ENCODE measurements at regions not wholly inside any gene's neighbourhood (a gene's known extent, or its start where the extent isn't known, plus 50 kb on each side); places are given as distances from the start of the nearest gene placed in this dataset.
"Not testable (repeated sequence)": the region's sequence is repeated elsewhere in the genome, so short reads cannot be mapped to it uniquely, and the experiment has no call there.

- no peak for ATAC-seq (replicated peaks in 1 of 4)
- Mint-ChIP-seq H3K4me1 (no peaks in the 10 kb centered on the region), H3K9me3 (peaks cover 0 to 21% (median 10%) of the 10 kb centered on the region in 3 donors), H3K36me3 (no peaks in the 10 kb centered on the region), H3K27ac (no peak overlapping the region), H3K27me3 (no peaks in the 10 kb centered on the region), H3K4me3 (no peak overlapping the region)
- DNase-seq: no peak
- ChIA-PET POLR2A (no interaction called here), CTCF (no interaction called here)
- Histone ChIP-seq H3K9me3 (no peaks in the 10 kb centered on the region), H3K4me3 (ENCODE audit: control insufficient read depth in 1 of 2, extremely low read depth in 1 of 2, low read length in 1 of 2) (no peak overlapping the region), H3K27me3 (replicated peaks in 1 of 2; ENCODE audit: control insufficient read depth in 2 of 2, extremely low read depth in 1 of 2, insufficient read depth in 2 of 2, low read length in 1 of 2) (peaks cover 0 to 10% of the 10 kb centered on the region in 2 experiments), H3K27ac (ENCODE audit: low read length) (no peak overlapping the region), H3K36me3 (ENCODE audit: control insufficient read depth in 2 of 2, extremely low read depth in 1 of 2, insufficient read depth in 1 of 2, low read length in 1 of 2) (no peaks in the 10 kb centered on the region), H3K4me1 (ENCODE audit: control insufficient read depth in 1 of 2, extremely low read depth in 1 of 2, insufficient read depth in 2 of 2, low read length in 2 of 2) (no peaks in the 10 kb centered on the region)
- WGBS (ENCODE audit: insufficient coverage): 80% methylated on average over 4 of the region's 8 CpGs
Measured at GRCh38 chr18:78436110-78436509, 543.5 kb upstream of the SALL3 start.

- H3K27me3 Mint-ChIP-seq; H3K9me3 ChIP-seq; DNase-seq; H3K36me3 ChIP-seq (ENCODE audit: control insufficient read depth in 2 of 2, extremely low read depth in 1 of 2, insufficient read depth in 1 of 2, low read length in 1 of 2); ATAC-seq (replicated peaks in 1 of 4); H3K27ac Mint-ChIP-seq; H3K27me3 ChIP-seq (replicated peaks in 1 of 2; ENCODE audit: control insufficient read depth in 2 of 2, extremely low read depth in 1 of 2, insufficient read depth in 2 of 2, low read length in 1 of 2); H3K4me3 Mint-ChIP-seq; CTCF ChIA-PET; H3K4me3 ChIP-seq (ENCODE audit: control insufficient read depth in 1 of 2, extremely low read depth in 1 of 2, low read length in 1 of 2); H3K4me1 Mint-ChIP-seq; H3K27ac ChIP-seq (ENCODE audit: low read length); H3K36me3 Mint-ChIP-seq; POLR2A ChIA-PET; H3K4me1 ChIP-seq (ENCODE audit: control insufficient read depth in 1 of 2, extremely low read depth in 1 of 2, insufficient read depth in 2 of 2, low read length in 2 of 2): not testable (repeated sequence)
- 92% methylated on average over 9 of the region's 13 CpGs for WGBS (ENCODE audit: insufficient coverage)
- peaks cover 0 to 21% (median 10%) of the 10 kb centered on the region in 3 donors for H3K9me3 Mint-ChIP-seq
Measured at GRCh38 chr18:78438235-78438634, 541.4 kb upstream of the SALL3 start.

DNA sequence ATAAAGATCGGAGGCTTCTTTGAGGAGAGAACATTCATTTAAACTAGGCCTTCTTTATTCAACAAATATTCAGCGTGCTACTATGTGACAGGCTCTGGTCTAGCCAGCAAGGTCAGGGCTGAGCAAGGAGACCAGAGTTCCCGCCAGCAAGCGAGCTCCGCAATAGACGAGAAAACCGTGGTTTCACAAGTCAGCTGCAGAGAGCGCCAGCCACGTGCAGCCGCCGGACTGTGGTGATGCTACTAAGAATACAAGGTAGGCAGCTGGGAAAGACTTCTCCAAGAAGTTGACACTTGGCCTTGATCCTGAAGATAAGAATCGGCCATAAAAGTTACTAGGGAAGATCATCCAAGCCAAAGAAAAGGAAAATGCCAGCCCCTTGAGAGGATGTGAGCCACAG lies 533.7 kb upstream of the SALL3 start:
- Histone ChIP-seq H3K36me3 (ENCODE audit: control insufficient read depth in 2 of 2, extremely low read depth in 1 of 2, insufficient read depth in 1 of 2, low read length in 1 of 2) (no peaks in the 10 kb centered on the region), H3K9me3 (no peaks in the 10 kb centered on the region), H3K27me3 (replicated peaks in 1 of 2; ENCODE audit: control insufficient read depth in 2 of 2, extremely low read depth in 1 of 2, insufficient read depth in 2 of 2, low read length in 1 of 2) (no peaks in the 10 kb centered on the region), H3K4me3 (ENCODE audit: control insufficient read depth in 1 of 2, extremely low read depth in 1 of 2, low read length in 1 of 2) (no peak overlapping the region), H3K4me1 (ENCODE audit: control insufficient read depth in 1 of 2, extremely low read depth in 1 of 2, insufficient read depth in 2 of 2, low read length in 2 of 2) (no peaks in the 10 kb centered on the region), H3K27ac (ENCODE audit: low read length) (no peak overlapping the region)
- DNase-seq (no peak), ATAC-seq (replicated peaks in 1 of 4) (no peak)
- Mint-ChIP-seq H3K4me3 (no peak overlapping the region), H3K27me3 (no peaks in the 10 kb centered on the region), H3K9me3 (peaks cover 0 to 3% (median 0%) of the 10 kb centered on the region in 3 donors), H3K4me1 (no peaks in the 10 kb centered on the region), H3K27ac (no peak overlapping the region), H3K36me3 (no peaks in the 10 kb centered on the region)
- ChIA-PET POLR2A (no interaction called here), CTCF (interaction anchor here in 1 of 2 donors (0.6 kb wide), 1 partner anchor 33 kb away, joined by 7 read pairs; no protein-coding TSS in a partner anchor)
- WGBS (ENCODE audit: insufficient coverage): 93% methylated on average over 8 of the region's 12 CpGs

DNA sequence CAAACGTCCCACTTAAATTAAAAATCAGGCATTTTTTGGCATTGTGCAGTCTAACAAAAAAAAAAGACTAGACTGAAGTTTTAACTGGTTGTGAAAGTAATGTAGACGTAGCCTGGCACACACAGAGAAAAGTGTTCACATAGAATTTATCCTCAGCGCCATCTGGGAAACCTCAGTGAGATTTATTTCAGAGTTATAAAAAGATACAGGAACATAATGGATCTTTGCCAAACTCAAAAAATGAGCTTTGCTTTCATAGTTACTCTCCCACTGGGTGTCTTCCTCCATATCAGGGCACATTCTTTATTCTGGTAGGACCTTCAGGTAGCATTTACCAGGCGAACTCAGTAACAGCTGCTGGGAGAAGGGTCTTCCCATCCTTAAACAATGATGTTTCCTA lies 532.4 kb upstream of the SALL3 start:
- ATAC-seq (replicated peaks in 1 of 4) (no peak), DNase-seq (no peak)
- Histone ChIP-seq H3K4me3 (ENCODE audit: control insufficient read depth in 1 of 2, extremely low read depth in 1 of 2, low read length in 1 of 2) (no peak overlapping the region), H3K9me3 (no peaks in the 10 kb centered on the region), H3K27me3 (replicated peaks in 1 of 2; ENCODE audit: control insufficient read depth in 2 of 2, extremely low read depth in 1 of 2, insufficient read depth in 2 of 2, low read length in 1 of 2) (no peaks in the 10 kb centered on the region), H3K36me3 (ENCODE audit: control insufficient read depth in 2 of 2, extremely low read depth in 1 of 2, insufficient read depth in 1 of 2, low read length in 1 of 2) (no peaks in the 10 kb centered on the region), H3K27ac (ENCODE audit: low read length) (no peak overlapping the region), H3K4me1 (ENCODE audit: control insufficient read depth in 1 of 2, extremely low read depth in 1 of 2, insufficient read depth in 2 of 2, low read length in 2 of 2) (no peaks in the 10 kb centered on the region)
- WGBS (ENCODE audit: insufficient coverage): 44% methylated on average over 2 of the region's 4 CpGs
- no peaks in the 10 kb centered on the region for H3K36me3 Mint-ChIP-seq
- no peak overlapping the region for H3K27ac Mint-ChIP-seq
- no peaks in the 10 kb centered on the region for H3K4me1 Mint-ChIP-seq
- no peak overlapping the region for H3K4me3 Mint-ChIP-seq
- CTCF ChIA-PET: interaction anchor here in 1 of 2 donors (0.6 kb wide), 1 partner anchor 41 kb away, joined by 3 read pairs; no protein-coding TSS in a partner anchor
- no peaks in the 10 kb centered on the region for H3K27me3 Mint-ChIP-seq
- POLR2A ChIA-PET: no interaction called here
- peaks cover 0 to 3% (median 0%) of the 10 kb centered on the region in 3 donors for H3K9me3 Mint-ChIP-seq

DNA sequence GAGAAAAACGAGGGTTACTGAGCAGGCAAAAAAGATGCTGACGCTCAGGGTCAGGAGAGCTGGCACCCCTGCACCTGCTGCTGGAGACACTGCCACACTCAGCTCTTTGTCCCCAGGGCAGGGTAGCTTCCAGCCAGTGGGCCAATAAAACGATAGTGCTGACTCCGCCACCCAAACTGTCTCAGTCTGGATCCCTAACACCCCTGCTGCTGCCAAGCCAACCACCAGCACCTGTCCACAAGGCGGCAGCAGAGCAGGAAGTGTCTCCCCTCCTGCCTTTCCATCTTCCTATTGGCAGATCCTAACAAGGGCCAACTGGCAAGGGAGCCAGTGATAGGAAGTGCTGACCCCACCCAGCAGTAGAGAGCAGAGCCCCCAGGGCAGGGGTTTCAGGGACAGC lies 531.5 kb upstream of the SALL3 start:
- no peaks in the 10 kb centered on the region for H3K36me3 Mint-ChIP-seq
- ATAC-seq (replicated peaks in 1 of 4) (no peak), DNase-seq (no peak)
- H3K4me1 Mint-ChIP-seq: no peaks in the 10 kb centered on the region
- no peak overlapping the region for H3K4me3 ChIP-seq (ENCODE audit: control insufficient read depth in 1 of 2, extremely low read depth in 1 of 2, low read length in 1 of 2)
- peaks cover 0 to 3% (median 0%) of the 10 kb centered on the region in 3 donors for H3K9me3 Mint-ChIP-seq
- CTCF ChIA-PET: no interaction called here
- no peaks in the 10 kb centered on the region for H3K27me3 ChIP-seq (replicated peaks in 1 of 2; ENCODE audit: control insufficient read depth in 2 of 2, extremely low read depth in 1 of 2, insufficient read depth in 2 of 2, low read length in 1 of 2)
- H3K27me3 Mint-ChIP-seq: no peaks in the 10 kb centered on the region
- H3K27ac Mint-ChIP-seq: no peak overlapping the region
- no peak overlapping the region for H3K4me3 Mint-ChIP-seq
- H3K36me3 ChIP-seq (ENCODE audit: control insufficient read depth in 2 of 2, extremely low read depth in 1 of 2, insufficient read depth in 1 of 2, low read length in 1 of 2): no peaks in the 10 kb centered on the region
- no peaks in the 10 kb centered on the region for H3K4me1 ChIP-seq (ENCODE audit: control insufficient read depth in 1 of 2, extremely low read depth in 1 of 2, insufficient read depth in 2 of 2, low read length in 2 of 2)
- H3K27ac ChIP-seq (ENCODE audit: low read length): no peak overlapping the region
- POLR2A ChIA-PET: no interaction called here
- H3K9me3 ChIP-seq: no peaks in the 10 kb centered on the region
- 82% methylated on average over 2 of the region's 5 CpGs for WGBS (ENCODE audit: insufficient coverage)

GRCh38 chr18:78448591-78448990 lies 531.0 kb upstream of the SALL3 start:
- H3K27ac ChIP-seq (ENCODE audit: low read length): no peak overlapping the region
- H3K4me3 ChIP-seq (ENCODE audit: control insufficient read depth in 1 of 2, extremely low read depth in 1 of 2, low read length in 1 of 2): no peak overlapping the region
- H3K36me3 ChIP-seq (ENCODE audit: control insufficient read depth in 2 of 2, extremely low read depth in 1 of 2, insufficient read depth in 1 of 2, low read length in 1 of 2): no peaks in the 10 kb centered on the region
- H3K27me3 ChIP-seq (replicated peaks in 1 of 2; ENCODE audit: control insufficient read depth in 2 of 2, extremely low read depth in 1 of 2, insufficient read depth in 2 of 2, low read length in 1 of 2): no peaks in the 10 kb centered on the region
- Mint-ChIP-seq H3K27me3 (no peaks in the 10 kb centered on the region), H3K4me3 (no peak overlapping the region), H3K36me3 (no peaks in the 10 kb centered on the region), H3K9me3 (peaks cover 0 to 3% (median 0%) of the 10 kb centered on the region in 3 donors), H3K27ac (no peak overlapping the region), H3K4me1 (no peaks in the 10 kb centered on the region)
- 100% methylated on average over 2 of the region's 3 CpGs for WGBS (ENCODE audit: insufficient coverage)
- ChIA-PET POLR2A (no interaction called here), CTCF (no interaction called here)
- no peak for DNase-seq
- no peaks in the 10 kb centered on the region for H3K4me1 ChIP-seq (ENCODE audit: control insufficient read depth in 1 of 2, extremely low read depth in 1 of 2, insufficient read depth in 2 of 2, low read length in 2 of 2)
- no peak for ATAC-seq (replicated peaks in 1 of 4)
- H3K9me3 ChIP-seq: no peaks in the 10 kb centered on the region

DNA sequence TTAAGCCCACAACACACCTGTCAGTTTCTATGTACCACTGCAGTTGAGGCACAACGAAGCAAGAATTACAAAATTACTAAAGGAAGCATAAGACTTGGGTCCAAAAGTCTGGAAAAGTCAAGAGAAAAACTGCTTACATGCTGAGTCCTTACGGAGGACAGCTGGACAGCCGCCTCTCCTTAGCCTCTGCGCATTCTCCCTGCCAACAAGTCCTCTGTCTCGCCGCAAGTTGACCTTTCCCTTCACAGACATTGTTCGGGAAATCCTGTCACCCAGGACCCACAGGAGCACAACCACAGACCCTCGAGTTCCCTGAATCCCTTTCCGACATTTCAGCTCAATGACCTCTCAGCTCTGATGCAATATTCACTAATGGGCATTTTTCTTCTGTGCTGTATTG lies 525.4 kb upstream of the SALL3 start:
- ATAC-seq (replicated peaks in 1 of 4) (no peak), DNase-seq (no peak)
- Histone ChIP-seq H3K27me3 (replicated peaks in 1 of 2; ENCODE audit: control insufficient read depth in 2 of 2, extremely low read depth in 1 of 2, insufficient read depth in 2 of 2, low read length in 1 of 2) (no peaks in the 10 kb centered on the region), H3K36me3 (ENCODE audit: control insufficient read depth in 2 of 2, extremely low read depth in 1 of 2, insufficient read depth in 1 of 2, low read length in 1 of 2) (no peaks in the 10 kb centered on the region), H3K4me1 (ENCODE audit: control insufficient read depth in 1 of 2, extremely low read depth in 1 of 2, insufficient read depth in 2 of 2, low read length in 2 of 2) (no peaks in the 10 kb centered on the region), H3K9me3 (no peaks in the 10 kb centered on the region), H3K27ac (ENCODE audit: low read length) (no peak overlapping the region), H3K4me3 (ENCODE audit: control insufficient read depth in 1 of 2, extremely low read depth in 1 of 2, low read length in 1 of 2) (no peak overlapping the region)
- peaks cover 0 to 3% (median 0%) of the 10 kb centered on the region in 3 donors for H3K9me3 Mint-ChIP-seq
- H3K27me3 Mint-ChIP-seq: no peaks in the 10 kb centered on the region
- H3K27ac Mint-ChIP-seq: no peak overlapping the region
- H3K36me3 Mint-ChIP-seq: no peaks in the 10 kb centered on the region
- ChIA-PET CTCF (no interaction called here), POLR2A (no interaction called here)
- peaks cover 0 to 4% (median 0%) of the 10 kb centered on the region in 3 donors for H3K4me1 Mint-ChIP-seq
- H3K4me3 Mint-ChIP-seq: no peak overlapping the region
- 57% methylated on average over 6 of the region's 9 CpGs for WGBS (ENCODE audit: insufficient coverage)
